ENCODE measurements at regions not wholly inside any gene's neighbourhood (a gene's known extent, or its start where the extent isn't known, plus 50 kb on each side); places are given as distances from the start of the nearest gene placed in this dataset.
"Not testable (repeated sequence)": the region's sequence is repeated elsewhere in the genome, so short reads cannot be mapped to it uniquely, and the experiment has no call there.

- DNase-seq = no peak
These were observed 717.9 kb upstream of the LUZP2 start for GRCh38 chr11:23778971-23779370.

- DNase-seq = no peak
These were observed 716.6 kb upstream of the LUZP2 start for GRCh38 chr11:23780231-23780630.

GRCh38 chr11:23781803-23782560 is 714.9 kb upstream of the LUZP2 start:
- no peak for DNase-seq

- DNase-seq = not testable (repeated sequence)
These were observed 709.9 kb upstream of the LUZP2 start for GRCh38 chr11:23786974-23787373.

GRCh38 chr11:23789200-23789853 is 707.5 kb upstream of the LUZP2 start:
- no peak for DNase-seq

- no peak for DNase-seq
These were observed 706.9 kb upstream of the LUZP2 start for GRCh38 chr11:23789938-23790371.

- no peak for DNase-seq
These were observed 699.0 kb upstream of the LUZP2 start for GRCh38 chr11:23797624-23798419.

GRCh38 chr11:23834306-23834705 is 662.5 kb upstream of the LUZP2 start:
- not testable (repeated sequence) for DNase-seq

GRCh38 chr11:23836981-23837380 is 659.9 kb upstream of the LUZP2 start:
- DNase-seq = no peak

- no peak for DNase-seq
These were observed 656.0 kb upstream of the LUZP2 start for GRCh38 chr11:23840872-23841271.

- no peak for DNase-seq
These were observed 649.9 kb upstream of the LUZP2 start for GRCh38 chr11:23846902-23847422.

GRCh38 chr11:23851216-23851615 is 645.6 kb upstream of the LUZP2 start:
- no peak for DNase-seq

- no peak for DNase-seq
These were observed 640.2 kb upstream of the LUZP2 start for GRCh38 chr11:23856654-23857053.

GRCh38 chr11:23859087-23859486 is 637.8 kb upstream of the LUZP2 start:
- DNase-seq = no peak

GRCh38 chr11:23861615-23862014 is 635.2 kb upstream of the LUZP2 start:
- no peak for DNase-seq

GRCh38 chr11:23865341-23865975 is 631.4 kb upstream of the LUZP2 start:
- DNase-seq = no peak

GRCh38 chr11:23866641-23867040 is 630.2 kb upstream of the LUZP2 start:
- no peak for DNase-seq

GRCh38 chr11:23869671-23870070 is 627.2 kb upstream of the LUZP2 start:
- DNase-seq = no peak

GRCh38 chr11:23873406-23873805 is 623.4 kb upstream of the LUZP2 start:
- DNase-seq = no peak

GRCh38 chr11:23875176-23875850 is 621.5 kb upstream of the LUZP2 start:
- DNase-seq = no peak

- DNase-seq = not testable (repeated sequence)
These were observed 613.3 kb upstream of the LUZP2 start for GRCh38 chr11:23883426-23884048.

- DNase-seq = no peak
These were observed 612.5 kb upstream of the LUZP2 start for GRCh38 chr11:23884341-23884740.
